Spleen (tissue), 11 donors: ENCODE measurements at regions not wholly inside any gene's neighbourhood (a gene's known extent, or its start where the extent isn't known, plus 50 kb on each side); places are given as distances from the start of the nearest gene placed in this dataset.

Source experiments
- DNase-seq: peaks from one replicate; pipeline ENCODE4 v3.0.0-alpha.2; 2020
- H3K27ac ChIP-seq, 8 donors: fragments of 200-600 bp; sonication (generic) in 7 of 8; 1 replicate in 4 of 8; 2 replicates in 4 of 8; pipeline versions ENCODE4 v1.5.0 to v1.8.0; 2016 to 2021; ENCODE audit warnings: inconsistent platforms in 4 of 8, mild to moderate bottlenecking in 4 of 8, moderate library complexity in 1 of 8
- H3K27me3 ChIP-seq, 7 donors: fragments of 200-600 bp; sonication (generic) in 6 of 7; replicated peaks in 1 of 7; 1 replicate in 4 of 7; 2 replicates in 3 of 7; pipeline versions ENCODE4 v1.5.0 to v1.8.0; 2016 to 2021; ENCODE audit warnings: inconsistent platforms in 3 of 7, mild to moderate bottlenecking in 1 of 7
- H3K36me3 ChIP-seq, 6 donors: fragments of 200-600 bp; sonication (generic) in 5 of 6; 1 replicate in 4 of 6; 2 replicates in 2 of 6; pipeline versions ENCODE4 v1.5.0 to v1.8.0; 2016 to 2021; ENCODE audit warnings: inconsistent platforms in 2 of 6
- H3K4me1 ChIP-seq, 6 donors: fragments of 200-600 bp; sonication (generic) in 5 of 6; 1 replicate in 3 of 6; 2 replicates in 3 of 6; pipeline versions ENCODE4 v1.5.0 to v1.8.0; 2016 to 2021; ENCODE audit warnings: inconsistent platforms in 3 of 6
- H3K4me3 ChIP-seq, 8 donors: fragments of 200-600 bp; sonication (generic) in 7 of 8; 1 replicate in 4 of 8; 2 replicates in 4 of 8; pipeline versions ENCODE4 v1.5.0 to v1.8.0; 2016 to 2021; ENCODE audit warnings: inconsistent platforms in 4 of 8, mild to moderate bottlenecking in 4 of 8, moderate library complexity in 2 of 8
- H3K9me3 ChIP-seq, 8 donors: fragments of 200-600 bp; sonication (generic) in 7 of 8; 1 replicate in 4 of 8; 2 replicates in 4 of 8; pipeline versions ENCODE4 v1.5.0 to v1.8.0; 2016 to 2021; ENCODE audit warnings: inconsistent platforms in 4 of 8
- POLR2A ChIP-seq, 3 donors: fragments of 450-650 bp; IDR thresholded peaks; one replicate each; pipeline ENCODE4 v1.5.1; 2017; ENCODE audit warnings: antibody characterized with exemption in 3 of 3, mild to moderate bottlenecking in 1 of 3
- POLR2AphosphoS5 ChIP-seq, 3 donors: sonication (generic); formaldehyde crosslinking; IDR thresholded peaks; one replicate each; pipeline ENCODE4 v1.5.1; 2017; ENCODE audit warnings: antibody characterized with exemption in 3 of 3
- whole genome bisulfite sequencing, 5 donors: extraction: QIAGEN DNeasy Blood & Tissue Kit in 3 of 5; methylation state at CpG; one replicate each; pipeline versions ENCODE4 v1.1.5 to v1.1.7; 2013 to 2018; 5-methylcytosine and 5-hydroxymethylcytosine counted together
- intact Hi-C: fragments of 100-400 bp; cut with DNase I; formaldehyde crosslinking; loops from one replicate; pipeline ENCODE4 v1.15.0; 2023; ENCODE audit warnings: low total_unique reads
- TF ChIP-seq, protein P1 (sequence below), 11 experiments: fragments of 200-600 bp in 7 of 11; fragments of 450-650 bp in 4 of 11; sonication (generic) in 4 of 11; IDR thresholded peaks in 8 of 11; conservative IDR thresholded peaks in 3 of 11; 1 replicate in 7 of 11; 2 replicates in 4 of 11; pipeline versions ENCODE4 v1.4.0 to v1.8.0; 2016 to 2021; ENCODE audit warnings: antibody characterized with exemption in 11 of 11, inconsistent platforms in 4 of 11, mild to moderate bottlenecking in 1 of 11
- donor health status: healthy with polysubstance abuse.
- donor health status: DM: no; HTN: no; CAD: no; lungs with moderate emphysema.
- donor health status: DM: no; HTN: no; CAD: no.
- donor health status: Bipolar disorder and iron deficiency.
- donor health status: healthy.
- donor health status: DM: no; HTN: no; CAD: no.
- donor health status: DM: yes; HTN: yes; CAD: no.

DNA sequence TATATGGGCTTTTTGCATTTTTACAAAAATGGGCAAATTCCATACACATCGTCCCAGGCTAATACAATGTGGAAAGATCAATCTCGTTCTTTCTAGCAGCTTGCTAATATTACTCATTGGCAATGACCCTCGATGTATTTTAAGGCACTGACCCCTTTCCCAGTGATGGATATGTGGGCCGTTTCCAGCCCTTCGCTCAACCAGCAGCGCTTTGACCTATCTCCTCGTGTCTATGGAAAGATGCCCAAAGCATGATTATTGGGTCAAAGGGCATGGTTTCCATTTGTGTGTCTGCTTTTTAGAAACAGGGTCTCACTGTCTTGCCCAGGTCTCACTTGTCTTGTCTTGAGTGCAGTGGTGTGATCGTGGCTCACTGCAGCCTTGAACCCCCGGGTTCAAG lies 273.8 kb downstream of the MRTFB start:
- Histone ChIP-seq H3K4me3 (no peak overlapping the region), H3K9me3 (peaks cover 0 to 30% (median 13%) of the 10 kb centered on the region in 8 donors), H3K4me1 (no peaks in the 10 kb centered on the region), H3K27ac (no peak overlapping the region), H3K36me3 (no peaks in the 10 kb centered on the region), H3K27me3 (no peaks in the 10 kb centered on the region)
- no peak for DNase-seq
- intact Hi-C loops = no loop called here
- TF ChIP-seq, protein P1, sequence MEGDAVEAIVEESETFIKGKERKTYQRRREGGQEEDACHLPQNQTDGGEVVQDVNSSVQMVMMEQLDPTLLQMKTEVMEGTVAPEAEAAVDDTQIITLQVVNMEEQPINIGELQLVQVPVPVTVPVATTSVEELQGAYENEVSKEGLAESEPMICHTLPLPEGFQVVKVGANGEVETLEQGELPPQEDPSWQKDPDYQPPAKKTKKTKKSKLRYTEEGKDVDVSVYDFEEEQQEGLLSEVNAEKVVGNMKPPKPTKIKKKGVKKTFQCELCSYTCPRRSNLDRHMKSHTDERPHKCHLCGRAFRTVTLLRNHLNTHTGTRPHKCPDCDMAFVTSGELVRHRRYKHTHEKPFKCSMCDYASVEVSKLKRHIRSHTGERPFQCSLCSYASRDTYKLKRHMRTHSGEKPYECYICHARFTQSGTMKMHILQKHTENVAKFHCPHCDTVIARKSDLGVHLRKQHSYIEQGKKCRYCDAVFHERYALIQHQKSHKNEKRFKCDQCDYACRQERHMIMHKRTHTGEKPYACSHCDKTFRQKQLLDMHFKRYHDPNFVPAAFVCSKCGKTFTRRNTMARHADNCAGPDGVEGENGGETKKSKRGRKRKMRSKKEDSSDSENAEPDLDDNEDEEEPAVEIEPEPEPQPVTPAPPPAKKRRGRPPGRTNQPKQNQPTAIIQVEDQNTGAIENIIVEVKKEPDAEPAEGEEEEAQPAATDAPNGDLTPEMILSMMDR (IDR thresholded peaks at IDR 0.05 in 8 of 11, conservative IDR thresholded peaks at IDR 0.05 in 3 of 11) = no peak
- TF ChIP-seq POLR2A (IDR thresholded peaks at IDR 0.05) (no peak), POLR2AphosphoS5 (IDR thresholded peaks at IDR 0.05) (no peak)
- WGBS, 5 donors = 82 to 86% (median 84%) methylated on average over 9 of the region's 9 CpGs

DNA sequence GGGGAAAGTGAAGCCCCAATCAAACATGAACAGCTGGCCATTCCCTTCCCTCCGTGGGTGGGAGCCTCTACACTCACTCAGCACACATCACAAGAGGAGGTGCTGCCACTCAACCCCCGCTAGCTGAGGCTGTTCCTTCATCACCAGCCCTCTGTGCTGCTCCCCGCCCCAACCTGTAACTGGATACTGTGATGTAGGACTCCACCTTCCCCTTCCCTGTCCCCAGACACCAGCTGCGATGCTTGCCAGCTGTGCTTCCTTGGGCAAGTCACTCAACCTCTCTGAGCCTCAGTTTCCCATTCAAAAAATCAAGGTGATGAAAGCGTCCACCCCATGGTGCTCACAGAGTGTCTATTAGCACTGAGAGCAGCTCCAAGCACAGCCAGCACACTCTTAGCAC lies 273.2 kb downstream of the MRTFB start:
- no peak for TF ChIP-seq POLR2A (IDR thresholded peaks at IDR 0.05)
- TF ChIP-seq, protein P1 (IDR thresholded peaks at IDR 0.05 in 8 of 11, conservative IDR thresholded peaks at IDR 0.05 in 3 of 11) = no peak
- no peaks in the 10 kb centered on the region for H3K27me3 ChIP-seq
- WGBS, 5 donors = 60 to 71% (median 69%) methylated on average over 5 of the region's 5 CpGs
- H3K27ac ChIP-seq = no peak overlapping the region
- intact Hi-C loops = no loop called here
- H3K36me3 ChIP-seq = no peaks in the 10 kb centered on the region
- peaks cover 0 to 30% (median 13%) of the 10 kb centered on the region in 8 donors for H3K9me3 ChIP-seq
- DNase-seq = no peak
- no peak overlapping the region for H3K4me3 ChIP-seq
- H3K4me1 ChIP-seq = no peaks in the 10 kb centered on the region

DNA sequence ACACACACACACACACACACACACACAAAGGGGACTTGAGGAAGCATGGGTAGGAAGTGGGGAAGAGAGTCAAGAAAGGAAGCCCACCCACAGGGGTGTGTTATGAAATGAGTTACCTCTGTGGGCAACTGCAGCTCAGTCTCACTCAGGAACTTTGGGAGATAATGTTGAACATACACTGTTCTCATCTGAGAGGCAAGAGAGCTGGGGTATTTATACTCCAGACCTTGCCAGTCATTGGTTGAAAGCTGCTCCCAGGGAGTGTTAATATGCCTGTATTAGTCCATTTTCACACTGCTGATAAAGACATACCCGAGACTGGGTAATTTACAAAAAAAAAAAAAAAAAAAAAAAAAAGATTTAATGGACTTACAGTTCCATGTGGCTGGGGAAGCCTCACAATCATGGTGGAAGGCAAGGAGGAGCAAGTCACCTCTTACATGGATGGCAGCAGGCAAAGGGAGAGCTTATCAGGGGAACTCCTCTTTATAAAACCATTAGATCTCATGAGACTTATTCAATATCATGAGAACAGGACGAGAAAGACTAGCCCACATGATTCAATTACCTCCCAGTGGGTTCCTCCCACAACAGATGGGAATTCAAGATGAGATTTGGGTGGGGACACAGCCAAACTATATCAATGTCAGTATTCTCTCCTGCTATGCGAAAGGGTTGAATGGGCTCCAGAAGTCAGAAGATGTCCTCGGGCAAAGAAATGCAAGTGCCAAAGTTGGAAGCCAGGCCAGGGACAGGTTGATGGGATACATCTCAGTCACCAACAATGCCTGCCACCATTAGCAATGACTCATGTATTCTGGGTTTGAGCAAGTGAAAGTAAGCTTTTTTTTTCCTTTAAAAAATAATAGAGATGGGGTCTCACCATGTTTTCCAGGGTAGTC lies 270.5 kb downstream of the MRTFB start:
- DNase-seq = no peak
- TF ChIP-seq POLR2AphosphoS5 (IDR thresholded peaks at IDR 0.05) (no peak), POLR2A (IDR thresholded peaks at IDR 0.05) (no peak)
- TF ChIP-seq, protein P1 (IDR thresholded peaks at IDR 0.05 in 8 of 11, conservative IDR thresholded peaks at IDR 0.05 in 3 of 11) = no peak
- intact Hi-C loops = no loop called here
- no peaks in the 10 kb centered on the region for H3K27me3 ChIP-seq
- no peak overlapping the region for H3K4me3 ChIP-seq
- WGBS, 5 donors = 81 to 91% (median 86%) methylated on average over 4 of the region's 4 CpGs
- no peaks in the 10 kb centered on the region for H3K4me1 ChIP-seq
- H3K27ac ChIP-seq = no peak overlapping the region
- no peaks in the 10 kb centered on the region for H3K36me3 ChIP-seq
- peaks cover 0 to 28% (median 12%) of the 10 kb centered on the region in 8 donors for H3K9me3 ChIP-seq

DNA sequence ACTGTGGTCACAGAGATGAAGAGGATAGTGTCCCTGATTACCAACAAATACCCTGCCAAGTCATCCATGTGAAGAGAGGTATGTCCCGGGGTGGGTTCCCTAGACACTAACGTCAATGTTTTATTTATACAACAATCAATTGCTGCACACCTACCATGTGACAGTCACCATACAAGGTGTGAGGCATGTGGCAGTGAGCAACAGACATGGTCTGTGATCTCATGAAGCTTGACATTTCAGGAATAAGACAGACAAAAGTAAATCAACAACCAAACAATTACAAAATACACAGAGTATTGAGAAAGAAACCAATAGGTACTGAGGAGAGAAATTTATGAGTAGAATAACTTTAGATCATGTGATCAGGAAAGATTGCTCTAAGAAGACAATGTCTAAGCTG lies 268.6 kb downstream of the MRTFB start:
- 86 to 92% (median 91%) methylated on average over 2 of the region's 2 CpGs for WGBS, 5 donors
- Histone ChIP-seq H3K36me3 (no peaks in the 10 kb centered on the region), H3K27ac (no peak overlapping the region), H3K4me1 (no peaks in the 10 kb centered on the region), H3K9me3 (peaks cover 0 to 25% (median 9%) of the 10 kb centered on the region in 8 donors), H3K4me3 (no peak overlapping the region), H3K27me3 (no peaks in the 10 kb centered on the region)
- DNase-seq = no peak
- intact Hi-C loops = no loop called here
- no peak for TF ChIP-seq POLR2A (IDR thresholded peaks at IDR 0.05)
- TF ChIP-seq, protein P1 (IDR thresholded peaks at IDR 0.05 in 8 of 11, conservative IDR thresholded peaks at IDR 0.05 in 3 of 11) = no peak
- TF ChIP-seq POLR2AphosphoS5 (IDR thresholded peaks at IDR 0.05) = no peak
